Right kidney (tissue), 1 donor: ENCODE measurements at regions not wholly inside any gene's neighbourhood (a gene's known extent, or its start where the extent isn't known, plus 50 kb on each side); places are given as distances from the start of the nearest gene placed in this dataset.
"Not testable (repeated sequence)": the region's sequence is repeated elsewhere in the genome, so short reads cannot be mapped to it uniquely, and the experiment has no call there.

ENCODE experiments used
- DNase-seq: peaks from one replicate; pipeline ENCODE4 v3.0.0-alpha.2; 2016

DNA sequence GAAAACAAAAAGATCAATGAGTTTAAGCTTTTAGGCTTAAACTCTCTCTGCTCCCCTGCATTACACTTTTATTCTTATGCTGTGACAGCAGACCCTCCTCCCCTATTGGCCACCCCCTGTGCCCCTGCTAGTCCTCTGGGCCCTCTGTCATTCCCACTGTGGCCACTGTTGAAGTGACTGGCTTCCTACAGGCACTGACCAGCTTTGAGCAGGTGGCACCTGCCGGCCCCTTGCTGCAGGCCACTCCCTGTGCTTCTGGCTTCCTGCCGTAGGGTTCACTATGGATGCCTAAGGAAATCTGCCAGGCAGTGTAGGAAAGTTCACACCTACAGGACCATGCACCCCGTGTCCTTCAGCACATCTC is 156.5 kb upstream of the L3MBTL4 start:
- no peak for DNase-seq

DNA sequence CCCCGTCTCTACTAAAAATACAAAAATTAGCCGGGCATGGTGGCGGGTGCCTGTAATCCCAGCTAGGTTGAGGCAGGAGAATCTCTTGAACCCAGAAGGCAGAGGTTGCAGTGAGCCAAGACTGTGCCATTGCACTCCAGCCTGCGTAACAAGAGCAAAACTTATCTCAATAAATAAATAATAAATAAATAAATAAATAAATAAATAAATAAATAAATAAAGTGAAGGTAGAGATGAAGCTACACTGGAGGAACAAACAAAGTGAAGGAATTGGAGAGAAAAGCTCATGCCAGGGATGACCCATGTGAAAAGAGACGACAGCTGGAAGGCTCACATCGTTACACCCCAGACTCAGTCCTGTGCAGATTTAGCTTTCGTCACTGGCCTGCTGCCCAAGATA is 157.3 kb upstream of the ARHGAP28 start:
- DNase-seq: not testable (repeated sequence)

- DNase-seq: no peak
These were observed 154.9 kb upstream of the ARHGAP28 start for GRCh38 chr18:6574631-6575030.

DNA sequence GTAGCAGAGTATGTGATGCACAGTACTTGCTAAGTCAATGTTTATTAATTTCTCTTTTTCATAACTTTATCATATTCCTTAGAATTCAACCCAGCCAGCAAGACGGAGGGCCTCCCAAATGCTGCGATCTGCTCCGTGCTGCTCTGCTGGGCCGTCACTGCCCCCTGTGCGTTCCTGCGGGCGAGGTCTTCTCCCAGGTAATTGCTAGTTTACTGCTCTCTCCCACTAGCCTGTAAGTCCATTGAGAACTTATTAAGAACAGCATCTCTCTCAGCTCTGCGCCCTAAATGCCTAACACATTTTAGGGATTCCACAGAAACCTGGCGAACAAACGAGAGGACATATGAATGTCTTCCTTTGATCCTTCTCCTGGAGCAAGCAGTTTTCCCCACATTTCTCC is 153.6 kb upstream of the ARHGAP28 start:
- DNase-seq: no peak

DNA sequence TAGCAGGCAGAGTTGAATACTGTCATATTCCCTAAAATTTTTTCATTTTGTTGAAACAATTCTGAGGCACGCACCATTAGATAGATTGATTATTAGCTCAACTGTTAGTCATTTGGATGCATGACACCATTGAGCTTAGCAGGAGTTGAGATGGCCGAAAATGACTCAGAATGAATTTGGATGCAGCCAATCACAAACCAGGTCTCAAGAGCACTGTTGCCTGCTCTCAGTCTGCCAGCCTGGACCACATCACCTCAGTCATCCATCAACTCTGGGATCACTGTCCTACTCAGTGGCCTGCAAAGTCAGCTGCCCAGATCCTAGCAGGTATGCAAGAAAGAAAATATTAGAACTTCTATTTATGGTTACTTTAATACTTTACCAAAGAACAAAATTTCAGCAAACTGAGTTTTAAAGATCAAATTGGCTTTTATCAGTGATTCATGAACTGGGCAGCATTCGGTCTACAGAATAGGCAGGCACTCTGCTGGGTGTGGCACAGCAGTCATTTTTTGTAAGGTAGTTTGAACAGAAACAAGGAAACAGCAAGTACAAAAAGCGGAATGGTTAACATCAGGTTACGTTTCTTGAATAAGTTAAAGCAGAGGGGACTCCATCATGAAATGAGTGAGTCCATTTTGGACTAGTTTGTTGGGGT is 152.7 kb upstream of the ARHGAP28 start:
- no peak for DNase-seq

GRCh38 chr18:6578686-6579085 is 150.8 kb upstream of the ARHGAP28 start:
- no peak for DNase-seq

GRCh38 chr18:6579486-6579885 is 150.0 kb upstream of the ARHGAP28 start:
- no peak for DNase-seq

DNA sequence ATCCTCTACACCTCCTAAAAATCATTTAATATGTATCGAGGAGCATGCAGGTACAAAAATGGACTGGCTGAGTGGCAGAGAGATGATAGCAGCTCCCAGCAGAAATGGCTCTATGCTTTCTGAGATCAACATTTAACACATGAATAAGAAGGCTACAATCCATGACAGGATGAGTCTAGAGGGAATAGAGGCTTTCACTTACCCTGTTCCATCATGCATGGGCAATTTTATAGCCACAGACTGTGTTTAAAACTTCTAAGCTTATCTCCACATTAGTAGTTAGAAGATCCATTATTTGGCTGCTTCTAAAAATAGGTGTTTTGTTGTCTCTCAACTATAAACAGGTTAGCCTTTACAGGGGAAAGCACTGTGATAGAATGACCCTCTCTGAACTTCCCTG is 149.1 kb upstream of the ARHGAP28 start:
- no peak for DNase-seq

DNA sequence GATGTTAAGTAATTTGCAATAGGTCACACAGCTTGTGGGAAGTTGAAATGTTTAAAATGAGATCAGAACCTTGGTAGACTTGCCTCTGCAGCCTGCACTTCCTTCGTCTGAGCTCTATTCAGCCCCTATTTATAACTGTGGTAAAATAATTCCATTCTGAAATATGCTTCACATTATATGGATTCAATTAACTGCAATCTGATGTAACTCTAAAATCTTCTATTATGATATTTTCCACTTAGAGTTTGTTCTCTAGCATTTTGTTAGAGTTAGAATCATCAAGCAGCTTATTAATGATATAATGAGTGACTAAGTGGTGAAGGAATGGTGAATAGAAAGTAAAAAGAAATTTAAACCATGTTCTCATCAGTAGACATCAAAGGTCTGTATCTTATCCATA is 139.6 kb upstream of the ARHGAP28 start:
- DNase-seq: no peak

GRCh38 chr18:6590326-6590725 is 139.2 kb upstream of the ARHGAP28 start:
- DNase-seq: no peak

DNA sequence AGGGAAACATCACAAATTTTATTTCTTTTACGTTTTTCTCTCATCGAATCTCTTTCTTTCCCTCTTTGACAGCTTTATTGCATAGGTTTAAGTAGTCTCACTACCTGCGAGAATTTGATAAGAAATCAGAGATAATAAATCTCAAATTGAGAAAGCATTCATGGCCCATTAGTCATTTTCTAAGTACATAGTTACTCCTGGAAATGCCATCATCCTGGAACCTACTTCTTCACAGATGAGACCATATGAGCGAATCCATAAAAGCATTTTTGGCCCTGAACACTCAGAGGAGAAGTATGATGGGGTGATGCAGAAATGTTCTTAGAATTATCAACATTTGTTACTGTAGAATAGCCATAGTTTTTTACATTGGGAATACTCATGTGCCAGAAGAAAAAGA is 138.0 kb upstream of the ARHGAP28 start:
- DNase-seq: no peak

GRCh38 chr18:6592522-6592921 is 137.0 kb upstream of the ARHGAP28 start:
- no peak for DNase-seq

- no peak for DNase-seq
These were observed 136.2 kb upstream of the ARHGAP28 start for GRCh38 chr18:6593142-6593885.

- DNase-seq: no peak
These were observed 133.8 kb upstream of the ARHGAP28 start for GRCh38 chr18:6595666-6596065.

DNA sequence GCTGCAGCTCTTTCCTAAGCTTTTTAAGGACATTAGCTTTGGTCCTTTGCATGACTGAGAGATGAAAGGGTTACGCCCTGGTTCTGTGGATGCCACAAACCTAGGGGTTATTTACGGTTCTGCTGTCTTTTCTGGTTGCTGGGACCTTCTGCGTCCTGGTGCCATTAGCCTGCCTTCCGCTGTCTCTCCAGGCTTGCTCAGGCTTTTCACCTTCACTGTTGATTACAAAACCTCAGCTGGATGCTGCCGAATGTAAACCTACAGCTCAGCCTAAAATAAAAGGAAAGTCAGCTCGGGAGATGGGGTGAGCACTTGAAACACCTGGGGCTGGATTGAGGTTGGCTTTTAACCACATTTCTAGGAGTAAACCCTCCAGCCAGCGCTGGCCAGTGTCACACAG is 130.9 kb upstream of the ARHGAP28 start:
- no peak for DNase-seq

- no peak for DNase-seq
These were observed 128.8 kb upstream of the ARHGAP28 start for GRCh38 chr18:6600667-6601167.

DNA sequence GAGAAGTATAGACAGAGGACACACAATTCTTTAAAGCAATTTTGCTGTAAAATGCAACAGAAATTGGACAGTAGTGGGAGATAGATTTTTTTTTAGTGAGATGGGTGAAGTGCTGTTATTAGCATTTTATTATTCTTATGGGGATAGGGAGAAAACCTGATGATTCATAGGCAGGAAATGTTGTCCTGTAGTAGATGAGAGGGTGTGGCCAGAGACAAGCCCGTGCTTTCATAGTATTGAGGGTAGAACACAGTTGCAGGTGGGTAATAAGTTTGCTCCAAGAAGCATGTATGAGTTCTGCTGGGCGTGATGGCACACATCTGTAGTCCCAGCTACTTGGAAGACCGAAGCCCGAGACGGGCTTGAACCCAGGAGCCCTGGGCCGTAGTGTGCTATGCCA is 128.3 kb upstream of the ARHGAP28 start:
- DNase-seq: no peak

GRCh38 chr18:6602365-6602764 is 127.2 kb upstream of the ARHGAP28 start:
- no peak for DNase-seq

GRCh38 chr18:6604573-6604941 is 125.0 kb upstream of the ARHGAP28 start:
- DNase-seq: no peak

- DNase-seq: no peak
These were observed 124.2 kb upstream of the ARHGAP28 start for GRCh38 chr18:6605115-6605869.

- no peak for DNase-seq
These were observed 123.0 kb upstream of the ARHGAP28 start for GRCh38 chr18:6606411-6607085.

- no peak for DNase-seq
These were observed 122.2 kb upstream of the ARHGAP28 start for GRCh38 chr18:6607343-6607742.
